GOT3 (cell line): ENCODE measurements at regions not wholly inside any gene's neighbourhood (a gene's known extent, or its start where the extent isn't known, plus 50 kb on each side); places are given as distances from the start of the nearest gene placed in this dataset.
"Not testable (repeated sequence)": the region's sequence is repeated elsewhere in the genome, so short reads cannot be mapped to it uniquely, and the experiment has no call there.

Experiments used
- DNase-seq: peaks from one replicate; lab custom pipeline; 2025; ENCODE audit warnings: mixed read lengths; lab: John Stamatoyannopoulos, UW

DNA sequence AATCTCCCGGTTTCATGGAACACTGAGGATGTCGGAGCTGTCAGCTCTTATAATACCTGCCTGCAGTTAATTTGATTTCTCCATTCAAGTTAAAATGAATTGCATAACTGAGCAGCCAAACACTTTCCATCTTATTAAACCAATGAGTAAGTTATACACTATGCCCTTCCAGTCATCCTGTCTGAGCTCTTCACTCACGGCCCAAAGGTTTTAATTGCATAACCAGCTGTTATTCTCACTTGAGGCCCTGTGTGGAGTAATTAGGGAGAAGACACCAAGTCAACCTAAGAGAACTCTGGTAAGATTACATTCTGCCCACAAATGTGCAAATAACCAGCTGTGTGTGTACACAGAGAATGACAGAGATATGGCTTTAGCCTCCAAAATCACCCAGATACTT lies 303.5 kb downstream of the TBC1D4 start:
- DNase-seq, result no peak

DNA sequence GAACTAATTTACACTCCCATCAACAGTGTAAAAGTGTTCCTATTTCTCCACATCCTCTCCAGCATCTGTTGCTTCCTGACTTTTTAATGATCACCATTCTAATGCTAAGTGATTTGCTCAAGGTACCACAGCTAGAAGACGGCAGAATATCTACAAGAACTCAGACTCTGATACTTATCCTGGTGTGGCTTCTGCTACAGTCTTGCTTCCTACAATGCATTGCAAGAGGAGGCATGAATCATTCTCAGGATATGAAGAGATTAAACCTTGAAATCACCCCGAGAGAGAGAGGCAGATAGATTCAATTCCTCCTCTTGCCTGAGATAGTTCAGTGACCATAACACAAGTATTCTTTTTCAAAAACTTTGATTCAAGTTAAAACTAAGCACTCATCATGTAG lies 306.4 kb downstream of the TBC1D4 start:
- DNase-seq, result no peak

DNA sequence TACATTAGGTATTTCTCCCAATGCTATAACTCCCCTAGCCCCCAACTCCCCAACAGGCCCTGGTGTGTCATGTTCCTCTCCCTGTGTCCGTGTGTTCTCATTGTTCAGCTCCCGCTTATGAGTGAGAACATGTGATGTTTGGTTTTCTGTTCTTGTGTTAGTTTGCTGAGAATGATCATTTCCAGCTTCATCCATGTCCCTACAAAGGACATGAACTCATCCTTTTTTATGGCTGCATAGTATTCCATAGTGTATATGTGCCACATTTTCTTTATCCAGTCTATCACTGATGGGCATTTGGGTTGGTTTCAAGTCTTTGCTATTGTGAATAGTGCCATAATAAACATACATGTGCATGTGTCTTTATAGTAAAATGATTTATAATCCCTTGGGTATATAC lies 306.9 kb downstream of the TBC1D4 start:
- DNase-seq, result not testable (repeated sequence)

DNA sequence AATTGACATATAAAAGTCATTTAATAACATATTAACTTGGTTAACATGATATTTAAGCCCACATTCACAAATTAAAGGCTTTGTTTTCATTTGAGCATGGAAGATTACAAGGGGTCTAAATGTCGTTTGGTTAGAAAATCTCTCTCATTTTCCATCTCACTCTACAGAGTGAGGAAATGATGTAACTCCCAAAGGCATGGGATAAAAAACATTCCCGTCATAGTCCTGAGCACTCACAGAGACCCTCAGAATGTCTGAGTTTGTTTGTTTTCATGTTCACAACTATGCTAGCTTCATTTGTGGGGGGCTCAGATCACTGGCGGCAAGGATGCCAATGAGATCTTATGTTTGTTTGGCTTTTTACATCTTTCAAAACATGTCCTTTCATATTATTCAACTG lies 307.5 kb downstream of the TBC1D4 start:
- DNase-seq, result no peak

DNA sequence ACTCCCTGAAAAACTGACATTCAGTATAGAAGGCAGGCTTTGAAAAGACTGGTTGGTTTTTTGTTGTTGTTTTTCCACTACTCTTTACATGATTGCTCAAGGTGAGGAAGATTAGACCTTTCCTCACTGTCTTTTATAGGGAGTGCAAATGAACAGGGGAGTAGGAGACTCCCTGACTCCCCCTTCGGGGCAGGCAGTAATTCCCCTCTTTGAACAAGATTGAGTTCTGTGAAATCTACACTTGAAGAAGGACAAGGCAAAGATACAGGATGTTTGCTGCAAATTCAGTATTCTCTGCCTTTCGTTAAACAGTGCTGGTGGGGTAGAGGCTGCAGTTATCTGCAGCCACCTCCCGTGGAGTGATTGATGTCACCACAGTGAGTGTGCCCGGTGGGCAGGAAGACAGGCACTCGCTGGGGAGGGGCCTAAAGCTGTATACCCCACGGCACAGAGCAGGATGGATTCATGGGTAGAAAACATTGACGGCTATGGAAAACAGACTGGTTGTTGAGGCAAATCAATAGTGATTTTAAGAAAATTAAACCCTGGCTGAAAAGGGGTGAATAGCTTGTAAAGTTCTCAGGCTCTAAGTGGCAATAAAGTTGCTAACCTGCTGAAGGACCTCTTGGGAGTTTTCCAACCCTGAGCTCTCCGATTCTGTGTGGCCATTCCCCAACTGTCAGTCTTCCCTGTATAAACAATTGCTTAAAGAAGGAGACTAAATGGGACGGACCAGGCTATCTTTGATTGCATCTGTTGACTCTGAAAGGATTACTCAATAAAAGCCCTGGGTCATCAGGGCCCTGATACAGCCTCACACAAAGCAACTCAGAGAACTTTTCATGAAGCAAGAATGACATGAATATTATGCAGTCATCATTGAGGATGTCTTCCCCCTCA lies 308.3 kb downstream of the TBC1D4 start:
- DNase-seq, result no peak

DNA sequence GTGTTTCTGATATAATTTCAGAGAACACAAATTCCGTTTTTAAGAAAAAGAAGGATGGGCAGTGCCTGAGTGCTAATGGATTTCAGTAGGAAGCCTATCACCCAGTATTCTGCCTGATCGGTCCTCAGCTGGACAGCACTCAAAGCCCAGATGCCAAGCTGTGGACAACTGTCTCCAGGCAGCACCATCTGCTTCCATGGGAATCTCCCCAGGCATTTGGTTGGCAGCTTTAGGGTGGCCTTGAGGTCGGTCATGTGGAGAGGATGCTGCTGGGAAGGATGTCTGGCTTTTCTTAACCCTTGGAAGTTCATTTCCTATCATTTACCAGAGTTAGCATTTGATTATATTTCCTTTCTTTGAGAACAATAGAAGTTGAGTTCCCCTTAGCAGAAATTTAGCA lies 311.7 kb downstream of the TBC1D4 start:
- DNase-seq, result no peak

DNA sequence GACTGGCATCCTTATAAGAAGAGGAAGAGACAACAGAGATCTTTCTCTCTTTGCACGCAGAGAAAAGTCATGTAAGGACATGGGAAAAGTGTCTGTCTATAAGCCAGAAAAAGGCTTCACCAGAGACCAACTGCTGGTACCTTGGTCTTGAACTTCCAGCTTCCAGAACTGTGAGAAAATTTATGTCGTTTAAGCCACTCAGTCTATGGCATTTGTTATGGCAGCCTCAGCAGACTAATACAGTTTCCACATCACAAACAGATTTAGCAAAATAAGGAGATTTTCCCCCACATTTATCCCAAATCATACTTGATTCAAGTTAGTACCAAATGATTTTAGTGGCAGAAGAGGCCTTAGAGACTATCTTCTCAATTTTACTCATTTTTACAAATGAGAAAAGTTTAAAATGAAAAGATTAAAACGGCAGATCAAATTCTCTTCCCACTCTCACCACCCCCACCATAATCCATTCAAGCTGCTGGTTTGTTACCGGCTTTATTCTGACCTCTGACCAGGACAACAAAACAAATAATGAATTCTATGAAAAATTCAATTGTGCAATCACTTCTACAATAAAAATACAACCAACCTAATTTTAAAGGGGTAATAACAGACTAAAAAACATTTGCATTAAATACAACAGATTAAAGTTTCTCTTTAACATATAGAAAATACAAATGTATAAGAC lies 316.3 kb downstream of the TBC1D4 start:
- DNase-seq, result no peak

DNA sequence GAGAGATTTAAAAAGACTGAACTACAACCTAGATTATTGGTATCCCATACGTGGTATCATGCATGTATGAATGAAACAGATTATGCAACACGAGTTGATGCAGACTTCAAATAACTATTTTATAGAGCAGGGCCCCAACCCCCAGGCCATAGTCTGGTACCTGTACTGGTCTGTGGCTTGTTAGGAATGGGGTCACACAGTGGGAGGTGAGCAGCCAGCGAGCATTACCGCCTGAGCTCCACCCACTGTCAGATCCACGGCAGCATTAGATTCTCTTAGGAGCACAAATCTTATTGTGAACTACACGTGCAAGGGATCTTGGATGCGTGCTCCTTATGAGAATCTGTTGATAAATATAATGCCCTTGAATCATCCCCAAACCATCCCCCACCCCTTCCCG lies 320.2 kb downstream of the TBC1D4 start:
- DNase-seq, result no peak

DNA sequence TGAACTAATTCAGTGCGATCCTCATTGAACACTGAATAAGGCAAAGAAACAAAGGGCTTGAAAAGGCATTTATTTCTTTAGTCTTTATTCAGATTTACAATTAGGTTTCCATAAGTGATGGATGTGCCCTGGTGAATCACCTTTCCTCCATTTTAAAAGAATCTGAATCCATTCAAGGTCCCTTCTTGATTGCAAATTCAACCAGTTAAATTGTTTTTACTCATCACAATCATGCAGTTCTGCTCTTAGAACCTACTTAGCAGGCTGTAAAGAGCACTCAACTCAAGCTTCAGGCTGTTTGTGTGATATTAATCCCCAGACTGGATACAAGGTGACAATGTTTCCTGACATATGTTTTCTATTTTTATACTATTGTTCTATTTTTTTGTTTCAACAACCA lies 321.0 kb downstream of the TBC1D4 start:
- DNase-seq, result no peak

DNA sequence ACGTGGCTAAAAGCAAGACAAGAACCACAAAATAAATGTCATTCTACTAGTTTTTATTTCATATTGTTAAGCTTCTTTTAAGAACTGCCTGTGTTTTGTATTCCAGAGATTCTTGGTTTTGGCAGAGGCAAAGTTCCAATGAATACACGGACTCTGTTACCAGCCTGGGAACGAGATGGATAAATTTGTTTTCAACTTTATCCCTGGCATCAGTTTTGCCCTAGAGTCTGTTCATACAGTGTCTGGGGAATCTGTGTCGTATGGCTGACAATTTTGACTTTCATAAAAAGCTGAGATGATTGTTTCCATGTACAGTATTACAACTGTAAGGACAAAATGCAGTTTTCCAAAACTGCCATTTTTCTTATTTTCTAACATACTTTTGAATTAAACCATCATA lies 327.6 kb downstream of the TBC1D4 start:
- DNase-seq, result no peak

DNA sequence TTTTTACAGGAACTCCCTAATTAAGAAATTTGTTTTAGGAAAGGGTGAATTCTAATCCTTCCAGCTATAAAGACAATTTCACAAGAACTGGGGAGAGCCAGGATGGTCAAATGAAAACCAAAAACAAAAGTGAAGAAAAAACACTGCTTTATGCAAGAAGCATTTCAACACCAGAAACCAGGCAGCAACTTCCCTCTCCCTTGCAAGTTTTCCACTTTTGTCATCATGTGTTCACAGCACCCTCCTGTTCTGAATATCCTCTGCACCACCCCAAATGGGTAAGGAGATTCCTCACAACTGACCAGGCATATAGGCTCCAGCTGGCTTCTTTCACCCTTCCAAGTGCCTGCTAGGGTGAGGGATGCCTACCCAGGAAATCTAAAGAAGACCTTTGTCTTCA lies 328.1 kb downstream of the TBC1D4 start:
- no peak for DNase-seq

DNA sequence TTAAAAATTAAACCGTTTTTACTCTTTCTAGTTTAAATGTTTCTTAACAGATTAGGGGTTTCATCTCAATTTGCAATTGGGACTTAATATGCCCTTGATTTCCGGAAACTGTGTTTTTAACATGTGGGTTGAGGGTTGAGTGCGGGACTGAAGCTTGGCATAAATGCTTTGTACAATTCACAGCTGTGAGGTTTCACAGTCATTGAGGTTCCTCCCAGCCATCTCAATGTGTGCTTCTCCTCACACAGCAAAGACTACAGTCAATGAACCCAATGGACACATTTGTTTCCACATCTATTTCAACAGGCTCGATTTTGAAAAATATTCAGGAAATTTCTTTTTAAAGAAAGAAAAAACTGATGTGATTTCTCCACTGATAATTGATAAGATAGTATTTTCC lies 328.6 kb downstream of the TBC1D4 start:
- no peak for DNase-seq

DNA sequence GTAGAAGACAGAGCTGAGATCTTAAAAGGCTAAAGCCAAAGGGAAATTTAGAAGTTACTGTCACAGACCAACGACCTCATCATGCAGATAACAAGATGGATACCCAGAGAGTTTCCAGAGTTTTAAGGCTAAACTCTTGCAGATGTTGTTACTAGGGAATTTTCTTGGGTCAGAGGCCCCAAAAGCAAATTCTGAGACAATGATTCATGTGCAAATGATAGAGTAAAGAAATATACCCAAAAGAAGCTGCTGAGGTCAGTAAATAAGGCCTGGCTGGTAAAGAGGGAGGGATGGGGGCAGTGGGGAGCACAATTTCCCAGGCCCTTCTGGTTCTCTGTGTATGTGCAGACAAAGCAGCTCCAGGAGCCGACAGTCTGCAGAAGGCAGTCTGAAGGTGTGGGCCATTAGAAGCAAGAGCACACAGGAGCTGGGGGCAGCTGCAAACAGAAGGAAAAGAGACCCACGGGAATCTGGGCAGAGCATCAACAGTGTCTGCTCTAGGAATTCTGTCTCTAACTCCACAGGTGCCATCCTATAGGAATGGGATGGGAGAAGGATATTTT lies 330.8 kb downstream of the TBC1D4 start:
- no peak for DNase-seq

DNA sequence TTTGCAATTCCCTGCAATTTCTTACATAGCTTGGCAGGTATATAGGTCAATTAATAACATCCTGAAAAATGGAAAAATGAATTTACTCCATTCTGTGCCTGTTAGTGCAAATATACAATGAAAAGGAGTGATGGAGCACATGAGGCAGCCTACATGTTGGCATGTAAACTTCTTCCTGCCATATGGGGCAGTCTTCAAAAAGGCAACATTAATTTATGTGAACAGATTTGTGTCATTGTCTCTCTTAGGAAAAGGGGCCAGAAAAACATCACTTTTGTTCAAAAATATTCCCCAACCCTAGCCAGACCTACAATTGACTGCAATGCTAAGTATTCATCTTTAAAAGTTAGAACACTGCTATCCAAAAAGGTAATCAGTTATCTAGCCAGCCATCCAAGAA lies 332.2 kb downstream of the TBC1D4 start:
- DNase-seq, result no peak

DNA sequence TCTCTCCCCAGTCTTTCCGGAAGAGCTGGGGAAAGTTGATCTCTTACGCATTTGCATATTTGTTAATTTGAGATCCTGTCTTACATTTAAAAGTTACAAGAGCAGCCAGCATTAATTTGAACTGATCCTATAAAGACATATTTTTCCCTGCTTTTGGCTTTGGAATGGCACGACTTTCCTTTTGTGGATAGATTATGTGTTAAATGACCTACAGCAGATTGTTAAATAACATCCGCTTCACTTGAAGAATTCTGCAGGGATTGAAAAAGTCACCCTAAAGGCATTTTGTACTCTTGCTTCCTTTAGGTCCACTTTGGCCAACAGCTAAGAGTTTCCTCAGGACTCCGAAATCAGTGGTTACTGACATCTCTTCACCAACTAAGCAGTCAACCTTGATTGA lies 334.0 kb downstream of the TBC1D4 start:
- DNase-seq, result no peak

DNA sequence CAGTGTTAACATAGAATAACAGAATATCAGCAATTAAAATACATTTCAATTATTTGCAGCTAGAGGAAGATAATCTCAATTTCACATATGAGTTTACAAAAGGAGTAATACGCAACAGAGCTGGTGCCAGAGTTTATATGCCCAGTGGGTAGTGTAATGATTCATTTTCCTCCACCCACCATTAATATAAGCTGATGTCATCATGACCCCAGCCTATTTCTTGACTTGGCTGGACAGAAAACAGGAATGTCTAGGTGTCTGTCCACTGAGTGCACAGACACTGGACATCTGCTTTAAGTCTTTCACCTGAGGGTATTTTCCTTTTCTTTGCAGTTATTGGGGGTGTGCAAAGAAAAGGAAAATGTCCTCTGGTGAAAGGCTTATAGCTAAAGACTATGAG lies 335.5 kb downstream of the TBC1D4 start:
- no peak for DNase-seq

DNA sequence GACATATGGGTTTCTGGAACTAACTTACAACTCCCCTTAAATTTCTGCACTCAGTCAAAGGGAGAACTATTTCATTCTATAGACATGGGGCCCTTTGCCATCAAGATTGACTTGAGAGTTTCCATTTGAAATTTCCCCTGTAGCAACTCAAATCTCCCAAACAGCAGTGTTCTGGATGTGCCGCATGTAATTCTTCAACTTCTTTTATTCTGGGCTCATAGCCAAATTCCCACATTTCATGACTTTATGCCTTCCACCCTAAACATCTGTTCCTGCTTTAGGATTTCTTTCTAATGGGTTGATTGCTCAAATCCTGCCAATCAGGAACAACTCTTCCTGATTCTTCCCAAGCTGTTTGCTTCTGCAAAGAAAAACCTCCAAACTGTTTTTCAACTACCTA lies 336.0 kb downstream of the TBC1D4 start:
- DNase-seq, result no peak

DNA sequence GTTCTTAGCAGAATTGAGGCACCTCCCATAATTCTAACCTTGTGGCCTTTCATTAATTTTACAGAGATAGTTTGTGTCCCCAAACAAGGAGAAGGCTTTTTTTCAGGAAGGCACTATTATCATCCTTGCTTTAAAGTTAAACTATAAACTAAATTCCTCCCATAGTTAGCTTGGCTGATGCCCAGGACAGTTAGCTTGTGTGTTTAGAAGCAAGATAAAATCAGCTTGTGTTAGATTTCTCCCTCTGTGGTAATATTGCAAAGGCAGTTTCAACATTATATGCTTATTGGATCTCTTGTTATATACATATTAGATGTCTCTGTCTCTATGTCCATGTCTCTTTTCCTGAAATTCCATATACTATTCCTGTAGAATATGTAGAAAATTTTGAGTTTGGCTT lies 342.7 kb downstream of the TBC1D4 start:
- DNase-seq, result no peak

DNA sequence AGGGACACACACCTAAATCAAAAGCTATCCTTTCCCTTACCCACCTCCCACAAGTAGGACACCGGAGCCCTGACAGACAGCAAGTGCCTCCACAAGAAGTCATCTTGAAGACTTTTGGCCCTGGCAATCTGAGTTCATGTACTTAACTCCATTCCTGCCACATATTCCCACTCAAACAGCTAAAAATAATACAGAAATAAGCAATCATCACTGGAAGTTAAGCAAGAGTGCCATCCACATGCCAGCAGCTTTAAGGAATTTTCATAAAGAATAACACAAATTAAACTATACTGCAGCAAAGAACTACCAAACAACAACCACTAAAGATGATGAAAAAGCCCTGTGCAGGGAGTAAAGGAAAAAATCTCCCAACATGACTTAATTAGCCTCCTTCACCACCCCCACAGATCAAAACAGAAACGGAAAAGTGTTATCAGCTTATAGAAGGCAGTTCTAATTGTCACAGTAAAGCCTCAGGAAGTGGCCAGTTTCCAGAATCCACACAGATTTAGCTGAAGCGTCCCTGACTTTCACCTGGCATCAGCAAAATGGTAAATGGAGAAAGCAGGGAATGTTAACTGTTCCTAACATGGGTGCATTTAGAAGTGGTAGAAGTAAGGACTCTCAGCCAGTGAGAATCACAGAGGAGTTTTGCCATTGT lies 343.9 kb downstream of the TBC1D4 start:
- no peak for DNase-seq

DNA sequence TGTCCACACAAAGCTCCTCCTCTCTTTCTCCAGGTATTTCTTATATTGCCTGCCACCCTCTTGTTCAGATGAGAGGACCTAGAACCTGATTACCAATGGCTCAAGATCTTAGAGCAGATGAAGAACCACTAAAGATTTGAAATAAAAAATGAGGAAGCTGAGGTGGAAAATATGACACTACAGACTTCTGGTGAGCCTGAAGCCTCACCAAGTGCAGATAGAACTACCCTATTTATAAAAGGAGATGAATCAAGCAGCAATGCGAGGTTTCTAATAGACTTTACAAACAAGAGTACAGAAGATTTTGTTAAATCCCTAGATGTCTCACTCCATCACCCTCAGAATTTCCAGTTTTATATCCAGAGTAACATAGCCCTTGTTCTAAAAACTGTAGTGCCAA lies 345.8 kb downstream of the TBC1D4 start:
- no peak for DNase-seq

DNA sequence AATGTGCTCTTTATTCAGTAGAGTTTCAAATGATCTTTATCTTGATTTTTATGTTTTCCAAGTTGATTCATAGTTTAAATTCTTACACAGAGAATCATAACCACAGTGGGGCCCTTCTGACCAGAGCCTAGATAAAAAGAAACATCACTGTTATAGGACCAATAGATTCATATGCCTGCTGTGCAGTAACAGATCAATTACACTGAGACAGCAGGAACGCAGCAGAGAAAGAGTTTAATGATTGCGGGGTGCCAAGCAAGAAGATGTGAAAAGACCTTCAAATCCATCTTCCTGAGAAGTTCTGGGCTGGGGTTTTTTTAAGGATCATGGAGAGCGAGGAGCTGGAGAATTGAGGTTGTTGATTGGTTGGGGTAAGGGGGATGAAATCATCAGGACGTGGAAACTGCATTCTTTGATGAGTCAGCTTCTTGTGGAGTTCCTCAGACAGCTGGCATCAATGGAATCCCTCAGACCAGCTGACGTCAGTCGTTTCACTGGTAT lies 346.6 kb downstream of the TBC1D4 start:
- DNase-seq, result no peak
